IMR-90 (cell line): ENCODE measurements at regions not wholly inside any gene's neighbourhood (a gene's known extent, or its start where the extent isn't known, plus 50 kb on each side); places are given as distances from the start of the nearest gene placed in this dataset.

Experiments used
- ATAC-seq: fragments of 200-7000 bp; cut with Tn5 transposase; 2 replicates; pipeline ENCODE4 v1.9.1; 2020; ENCODE audit warnings: low read depth, mild to moderate bottlenecking, moderate library complexity
- BruUV-seq: library from RNA; stranded (reverse); fragments of 400-500 nt; replicated peaks from 2 replicates; lab custom pipeline; 2021; lab: Mats Ljungman, UMichigan
- CTCF ChIA-PET: fragments of 300-600 bp; formaldehyde crosslinking; extraction: SDS; loops from one replicate; lab custom pipeline; 2021; ENCODE audit warnings: antibody characterized with exemption; lab: Yijun Ruan, JAX
- POLR2A ChIA-PET: fragments of 300-600 bp; sonication (Branson Sonifier 250); formaldehyde crosslinking; loops from one replicate; lab custom pipeline; 2022; ENCODE audit warnings: antibody characterized with exemption; ENCODE audit not compliant: unreplicated experiment; lab: Charles Lee
- DNase-seq: peaks from one replicate; pipeline ENCODE4 v3.0.0; 2013
- H2AFZ ChIP-seq: replicated peaks from 2 replicates; pipeline ENCODE3; 2013; ENCODE audit warnings: low read length, mild to moderate bottlenecking; ENCODE audit not compliant: poor library complexity
- H2AK5ac ChIP-seq: 2 replicates; pipeline ENCODE4 v1.6.1; 2013; ENCODE audit warnings: low read depth, low read length, inconsistent platforms
- H2AK9ac ChIP-seq: replicated peaks from 2 replicates; pipeline ENCODE3; 2013; ENCODE audit warnings: mild to moderate bottlenecking, low read depth, low read length, moderate library complexity; ENCODE audit not compliant: poor library complexity
- H2BK120ac ChIP-seq: 2 replicates; pipeline ENCODE4 v1.6.1; 2013; ENCODE audit warnings: low read depth, low read length, inconsistent platforms
- H2BK15ac ChIP-seq: 3 replicates; pipeline ENCODE4 v1.6.1; 2013; ENCODE audit warnings: low read depth, low read length, inconsistent platforms
- H2BK20ac ChIP-seq: 2 replicates; pipeline ENCODE4 v1.6.1; 2013; ENCODE audit warnings: low read depth, mild to moderate bottlenecking, inconsistent platforms, low read length, moderate library complexity
- H2BK5ac ChIP-seq: 2 replicates; pipeline ENCODE4 v1.6.1; 2013; ENCODE audit warnings: mild to moderate bottlenecking, low read depth, low read length, inconsistent platforms; ENCODE audit not compliant: poor library complexity, severe bottlenecking
- H3K14ac ChIP-seq: replicated peaks from 2 replicates; pipeline ENCODE4 v1.6.1; 2013; ENCODE audit warnings: low read depth, low read length, inconsistent platforms
- H3K18ac ChIP-seq: 2 replicates; pipeline ENCODE4 v1.6.1; 2013; ENCODE audit warnings: low read depth, low read length, control low read depth
- H3K23ac ChIP-seq: 2 replicates; pipeline ENCODE4 v1.6.1; 2013; ENCODE audit warnings: low read depth, low read length, inconsistent platforms
- H3K27ac ChIP-seq: 2 replicates; pipeline ENCODE4 v1.5.1; 2013; ENCODE audit warnings: mild to moderate bottlenecking, control low read depth, low read length; ENCODE audit not compliant: insufficient read depth
- H3K27me3 ChIP-seq: 2 replicates; pipeline ENCODE4 v1.6.1; 2013; ENCODE audit warnings: low read length; ENCODE audit not compliant: control insufficient read depth, insufficient read depth
- H3K36me3 ChIP-seq: 2 replicates; pipeline ENCODE4 v1.6.1; 2013; ENCODE audit warnings: low read length, mixed read lengths; ENCODE audit not compliant: control insufficient read depth, insufficient read depth
- H3K4ac ChIP-seq: 2 replicates; pipeline ENCODE4 v1.6.1; 2013; ENCODE audit warnings: low read depth, low read length, inconsistent platforms
- H3K4me1 ChIP-seq: 2 replicates; pipeline ENCODE4 v1.6.1; 2013; ENCODE audit warnings: low read length, mixed read lengths; ENCODE audit not compliant: control insufficient read depth, insufficient read depth
- H3K4me2 ChIP-seq: 2 replicates; pipeline ENCODE4 v1.6.1; 2013; ENCODE audit warnings: low read depth, mild to moderate bottlenecking, control low read depth, low read length, moderate library complexity
- H3K4me3 ChIP-seq: 2 replicates; pipeline ENCODE4 v1.5.1; 2013; ENCODE audit warnings: low read depth, mild to moderate bottlenecking, control low read depth, low read length, moderate library complexity; ENCODE audit not compliant: insufficient read depth
- H3K56ac ChIP-seq: 2 replicates; pipeline ENCODE4 v1.6.1; 2013; ENCODE audit warnings: low read length, inconsistent platforms; ENCODE audit not compliant: insufficient read depth; ENCODE audit errors: extremely low read depth
- H3K79me1 ChIP-seq, 2 experiments: 2 replicates each; pipeline ENCODE4 v1.6.1; 2013; ENCODE audit warnings: low read length in 2 of 2, inconsistent platforms in 1 of 2, low read depth in 1 of 2
- H3K9ac ChIP-seq: 2 replicates; pipeline ENCODE4 v1.6.1; 2013; ENCODE audit warnings: low read depth, low read length, control low read depth
- H3K9me1 ChIP-seq: 2 replicates; pipeline ENCODE4 v1.6.1; 2013; ENCODE audit warnings: low read length, inconsistent platforms; ENCODE audit not compliant: insufficient read depth
- H3K9me3 ChIP-seq: 2 replicates; pipeline ENCODE4 v1.6.1; 2013; ENCODE audit warnings: low read length; ENCODE audit not compliant: control insufficient read depth, insufficient read depth
- H4K20me1 ChIP-seq: 2 replicates; pipeline ENCODE4 v1.6.1; 2013; ENCODE audit warnings: low read length, inconsistent platforms; ENCODE audit not compliant: insufficient read depth
- H4K5ac ChIP-seq: 2 replicates; pipeline ENCODE4 v1.6.1; 2013; ENCODE audit warnings: mild to moderate bottlenecking, low read depth, low read length, control low read depth
- H4K8ac ChIP-seq, 2 experiments: 2 replicates each; pipeline ENCODE4 v1.6.1; 2013; ENCODE audit warnings: low read depth in 2 of 2, low read length in 2 of 2, control low read depth in 1 of 2, inconsistent platforms in 1 of 2
- H4K91ac ChIP-seq: 2 replicates; pipeline ENCODE4 v1.6.1; 2013; ENCODE audit warnings: low read depth, low read length, inconsistent platforms; ENCODE audit not compliant: insufficient read depth
- BHLHE40 ChIP-seq: fragments of 150-350 bp; IDR thresholded peaks from 2 replicates; pipeline ENCODE4 v1.6.1; 2016; ENCODE audit warnings: mild to moderate bottlenecking, low read depth, low read length
- CHD1 ChIP-seq: IDR thresholded peaks from 2 replicates; pipeline ENCODE4 v1.6.1; 2012; ENCODE audit warnings: low read depth, low read length, improper control_type of control experiment
- FOS ChIP-seq: fragments of 150-350 bp; IDR thresholded peaks from 2 replicates; pipeline ENCODE4 v1.6.1; 2016; ENCODE audit warnings: low read depth, low read length
- MAFK ChIP-seq: IDR thresholded peaks from 2 replicates; pipeline ENCODE4 v1.6.1; 2012; ENCODE audit warnings: low read depth, low read length, improper control_type of control experiment
- MAZ ChIP-seq: IDR thresholded peaks from 2 replicates; pipeline ENCODE4 v1.6.1; 2012; ENCODE audit warnings: low read depth, mild to moderate bottlenecking, low read length, improper control_type of control experiment, moderate library complexity, borderline replicate concordance
- MXI1 ChIP-seq: IDR thresholded peaks from 2 replicates; pipeline ENCODE4 v1.6.1; 2012; ENCODE audit warnings: low read depth, mild to moderate bottlenecking, low read length, moderate library complexity, borderline replicate concordance
- POLR2A ChIP-seq: IDR thresholded peaks from 2 replicates; pipeline ENCODE4 v1.6.1; 2012; ENCODE audit warnings: mild to moderate bottlenecking, low read depth, low read length
- RFX5 ChIP-seq: IDR thresholded peaks from 2 replicates; pipeline ENCODE4 v1.8.0; 2012; ENCODE audit warnings: low read depth, mild to moderate bottlenecking, low read length, moderate library complexity
- SMC3 ChIP-seq: fragments of 150-350 bp; IDR thresholded peaks from 2 replicates; pipeline ENCODE4 v1.6.1; 2016; ENCODE audit warnings: low read depth, mild to moderate bottlenecking, antibody characterized with exemption, low read length, moderate library complexity
- dilution Hi-C: fragments of 300-500 bp; cut with HindIII; formaldehyde crosslinking; loops from one replicate; pipeline ENCODE4 v1.14.3; 2018; ENCODE audit warnings: low sequenced_read_pairs; ENCODE audit not compliant: unreplicated experiment
- in situ Hi-C: fragments of 300-500 bp; cut with MboI; formaldehyde crosslinking; loops from 3 replicates; pipeline ENCODE4 v1.14.3; 2019; ENCODE audit warnings: low sequenced_read_pairs, inconsistent platforms, mixed read lengths
- intact Hi-C: fragments of 100-400 bp; cut with micrococcal nuclease; formaldehyde crosslinking; loops from 2 replicates; pipeline ENCODE4 v1.10.0; 2022
- TF ChIP-seq, protein P1 (sequence below): fragments of 150-350 bp; IDR thresholded peaks from 2 replicates; pipeline ENCODE4 v1.6.1; 2016; ENCODE audit warnings: low read depth, mild to moderate bottlenecking, low read length, moderate library complexity, borderline replicate concordance
- TF ChIP-seq, protein P2 (sequence below): conservative IDR thresholded peaks from 2 replicates; pipeline ENCODE4 v1.5.1; 2012; ENCODE audit warnings: mild to moderate bottlenecking, low read depth, low read length, improper control_type of control experiment

DNA sequence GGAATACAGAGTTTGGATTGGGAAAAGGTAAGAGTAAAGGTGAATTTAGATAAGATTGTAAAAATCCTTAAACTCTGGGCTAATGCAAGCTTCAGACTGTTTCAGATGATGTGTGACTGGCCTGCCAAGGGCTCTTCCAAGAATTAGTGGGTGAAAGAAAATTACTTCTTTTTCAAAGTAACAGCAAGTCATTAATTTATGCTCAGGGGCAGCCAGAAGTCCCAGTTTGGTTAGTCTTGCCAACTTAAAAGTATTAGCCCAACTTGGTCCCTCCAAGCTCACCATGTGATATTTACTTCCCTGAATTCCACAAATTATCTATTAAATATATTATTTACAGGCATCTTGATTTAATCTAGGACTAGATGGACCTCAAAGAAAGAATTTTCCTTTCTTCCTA is 947.8 kb downstream of the NR2F1-AS1 start:
- Histone ChIP-seq H4K20me1 (no peaks in the 10 kb centered on the region), H2BK20ac (peak overlapping the region; percentile 65; the same call in 1 of the 2 replicates), H3K56ac (no peak overlapping the region), H3K4ac (peak overlapping the region; percentile 51), H3K18ac (peak overlapping the region; percentile 94), H3K4me3 (no peak overlapping the region), H2AK9ac (no peak overlapping the region), H2AFZ (no peak overlapping the region), H3K27me3 (no peaks in the 10 kb centered on the region), H3K14ac (0 out of 2 replicates have a peak overlapping the region, but pooled peaks have one; percentile 10), H3K9ac (no peak overlapping the region; the same call in 1 of the 2 replicates), H2BK15ac (peak overlapping the region; percentile 66; the same call in 1 of the 3 replicates), H4K91ac (no peak overlapping the region), H3K4me2 (no peak overlapping the region), H2BK120ac (peak overlapping the region; percentile 48; the same call in 1 of the 2 replicates), H4K8ac (peak overlapping the region; percentile 37 to 51; a peak in 1 of 4 replicates), H2AK5ac (peak overlapping the region; percentile 80), H3K9me3 (no peaks in the 10 kb centered on the region), H3K79me1 (no peaks in the 10 kb centered on the region), H2BK5ac (peak overlapping the region; percentile 50), H3K9me1 (0 out of 2 replicates have a peak, but pooled peaks cover 3% of the 10 kb centered on the region), H3K36me3 (no peaks in the 10 kb centered on the region), H3K23ac (peak overlapping the region; percentile 58), H4K5ac (peak overlapping the region; percentile 99), H3K27ac (peak overlapping the region; percentile 90; the same call in 1 of the 2 replicates), H3K4me1 (peaks cover 8% of the 10 kb centered on the region)
- intact Hi-C loops = no loop called here
- DNase-seq (no peak), ATAC-seq (no peak; the same call in 1 of the 2 replicates)
- dilution Hi-C loops = no loop called here
- ChIA-PET CTCF (no interaction called here), POLR2A (interaction anchor here (0.6 kb wide), 1 partner anchor 475 kb away, joined by 6 read pairs; no protein-coding TSS in a partner anchor)
- in situ Hi-C loops = no loop called here
- no TSS peak for BruUV-seq
- no peak for TF ChIP-seq RFX5
- TF ChIP-seq MAZ = no peak
- no peak for TF ChIP-seq MXI1
- TF ChIP-seq SMC3 = no peak
- TF ChIP-seq, protein P1, sequence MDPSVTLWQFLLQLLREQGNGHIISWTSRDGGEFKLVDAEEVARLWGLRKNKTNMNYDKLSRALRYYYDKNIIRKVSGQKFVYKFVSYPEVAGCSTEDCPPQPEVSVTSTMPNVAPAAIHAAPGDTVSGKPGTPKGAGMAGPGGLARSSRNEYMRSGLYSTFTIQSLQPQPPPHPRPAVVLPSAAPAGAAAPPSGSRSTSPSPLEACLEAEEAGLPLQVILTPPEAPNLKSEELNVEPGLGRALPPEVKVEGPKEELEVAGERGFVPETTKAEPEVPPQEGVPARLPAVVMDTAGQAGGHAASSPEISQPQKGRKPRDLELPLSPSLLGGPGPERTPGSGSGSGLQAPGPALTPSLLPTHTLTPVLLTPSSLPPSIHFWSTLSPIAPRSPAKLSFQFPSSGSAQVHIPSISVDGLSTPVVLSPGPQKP = no peak
- TF ChIP-seq MAFK = no peak
- no peak for TF ChIP-seq BHLHE40
- TF ChIP-seq, protein P2, sequence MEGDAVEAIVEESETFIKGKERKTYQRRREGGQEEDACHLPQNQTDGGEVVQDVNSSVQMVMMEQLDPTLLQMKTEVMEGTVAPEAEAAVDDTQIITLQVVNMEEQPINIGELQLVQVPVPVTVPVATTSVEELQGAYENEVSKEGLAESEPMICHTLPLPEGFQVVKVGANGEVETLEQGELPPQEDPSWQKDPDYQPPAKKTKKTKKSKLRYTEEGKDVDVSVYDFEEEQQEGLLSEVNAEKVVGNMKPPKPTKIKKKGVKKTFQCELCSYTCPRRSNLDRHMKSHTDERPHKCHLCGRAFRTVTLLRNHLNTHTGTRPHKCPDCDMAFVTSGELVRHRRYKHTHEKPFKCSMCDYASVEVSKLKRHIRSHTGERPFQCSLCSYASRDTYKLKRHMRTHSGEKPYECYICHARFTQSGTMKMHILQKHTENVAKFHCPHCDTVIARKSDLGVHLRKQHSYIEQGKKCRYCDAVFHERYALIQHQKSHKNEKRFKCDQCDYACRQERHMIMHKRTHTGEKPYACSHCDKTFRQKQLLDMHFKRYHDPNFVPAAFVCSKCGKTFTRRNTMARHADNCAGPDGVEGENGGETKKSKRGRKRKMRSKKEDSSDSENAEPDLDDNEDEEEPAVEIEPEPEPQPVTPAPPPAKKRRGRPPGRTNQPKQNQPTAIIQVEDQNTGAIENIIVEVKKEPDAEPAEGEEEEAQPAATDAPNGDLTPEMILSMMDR = no peak
- no peak for TF ChIP-seq FOS
- TF ChIP-seq CHD1 = no peak
- TF ChIP-seq POLR2A = no peak
